K562 (cell line): ENCODE measurements at regions not wholly inside any gene's neighbourhood (a gene's known extent, or its start where the extent isn't known, plus 50 kb on each side); places are given as distances from the start of the nearest gene placed in this dataset.

Source experiments
- ATAC-seq: fragments of 200-7000 bp; cut with Tn5 transposase; 3 replicates; pipeline ENCODE4 v1.9.1; 2020; ENCODE audit warnings: moderate library complexity
- BruUV-seq: library from RNA; stranded (reverse); fragments of 400-500 nt; replicated peaks from 2 replicates; lab custom pipeline; 2021; lab: Mats Ljungman, UMichigan
- CTCF ChIA-PET: fragments of 300-600 bp; formaldehyde crosslinking; extraction: SDS; loops from one replicate; lab custom pipeline; 2021; ENCODE audit warnings: low intra/inter-chr PET ratio; lab: Yijun Ruan, JAX
- POLR2A ChIA-PET: fragments of 300-600, 350-650 bp; sonication (Branson Sonifier 250); formaldehyde crosslinking; extraction: SDS; loops from one replicate; lab custom pipeline; 2021; ENCODE audit warnings: antibody characterized with exemption, inconsistent platforms; lab: Yijun Ruan, JAX
- DNase-seq, 4 experiments: peaks; one replicate each; pipeline versions ENCODE4 v3.0.0 to v3.0.0-alpha.2; 2011 to 2018; ENCODE audit warnings: low spot score in 3 of 4, mixed read lengths in 3 of 4; ENCODE audit errors: extremely low read depth in 1 of 4
- FAIRE-seq: peaks from 2 replicates; lab custom pipeline; 2011; peaks lifted over from hg19 to GRCh38; lab: Jason Lieb, UNC
- H2AFZ ChIP-seq: 2 replicates; pipeline ENCODE4 v1.6.0; 2011; ENCODE audit warnings: low read depth, low read length, control low read depth, inconsistent platforms
- H3K27ac ChIP-seq: fragments of 200-600 bp; 3 replicates; pipeline ENCODE4 v1.8.0; 2011; ENCODE audit warnings: low read depth, mild to moderate bottlenecking, control low read depth, inconsistent platforms, low read length, moderate library complexity, mixed read lengths; ENCODE audit errors: extremely low read depth
- H3K27me3 ChIP-seq, 2 experiments: fragments of 300-600 bp in 1 of 2; 2 replicates in 1 of 2; 3 replicates in 1 of 2; pipeline versions ENCODE4 v1.6.0 to v1.8.0; 2011; ENCODE audit warnings: inconsistent platforms in 2 of 2, low read length in 2 of 2, mild to moderate bottlenecking in 1 of 2, mixed read lengths in 1 of 2, moderate library complexity in 1 of 2; ENCODE audit not compliant: control insufficient read depth in 2 of 2, insufficient read depth in 2 of 2
- H3K36me3 ChIP-seq: fragments of 300-600 bp; 3 replicates; pipeline ENCODE4 v1.8.0; 2011; ENCODE audit warnings: mild to moderate bottlenecking, low read length, inconsistent platforms; ENCODE audit not compliant: control insufficient read depth, insufficient read depth
- H3K4me1 ChIP-seq, 2 experiments: fragments of 200-600 bp in 1 of 2; replicated peaks in 1 of 2; 2 replicates in 1 of 2; 3 replicates in 1 of 2; pipeline versions ENCODE4 v1.5.1 to v1.8.0; 2011; ENCODE audit warnings: inconsistent platforms in 2 of 2, low read length in 2 of 2, mild to moderate bottlenecking in 1 of 2, mixed read lengths in 1 of 2, moderate library complexity in 1 of 2; ENCODE audit not compliant: control insufficient read depth in 2 of 2, insufficient read depth in 2 of 2
- H3K4me2 ChIP-seq: 2 replicates; pipeline ENCODE4 v1.6.1; 2011; ENCODE audit warnings: low read length, control low read depth, inconsistent platforms, mixed read lengths; ENCODE audit not compliant: insufficient read depth
- H3K4me3 ChIP-seq: fragments of 200-600 bp; sonication (generic), shearing (Covaris generic); 2 replicates; pipeline ENCODE4 v1.5.1; 2016; ENCODE audit warnings: control low read depth, inconsistent platforms
- H3K79me2 ChIP-seq: fragments of 200-600 bp; 3 replicates; pipeline ENCODE4 v1.8.0; 2011; ENCODE audit warnings: low read length, inconsistent platforms; ENCODE audit not compliant: control insufficient read depth, insufficient read depth
- H3K9ac ChIP-seq, 2 experiments: 2 replicates each; pipeline versions ENCODE4 v1.6.0 to v1.6.1; 2011; ENCODE audit warnings: low read depth in 2 of 2, low read length in 2 of 2, control low read depth in 1 of 2, inconsistent platforms in 1 of 2, mild to moderate bottlenecking in 1 of 2, mixed read lengths in 1 of 2; ENCODE audit not compliant: insufficient read depth in 1 of 2
- H3K9me1 ChIP-seq: one replicate; pipeline ENCODE4 v1.6.0; 2011; ENCODE audit warnings: inconsistent platforms, mild to moderate bottlenecking, low read length, moderate library complexity; ENCODE audit not compliant: control insufficient read depth, insufficient read depth
- H3K9me3 ChIP-seq: replicated peaks from 2 replicates; pipeline ENCODE4 v1.5.1; 2011; ENCODE audit warnings: low read depth, low read length, inconsistent platforms; ENCODE audit not compliant: control insufficient read depth, insufficient read depth
- H4K20me1 ChIP-seq: replicated peaks from 2 replicates; pipeline ENCODE4 v1.6.1; 2011; ENCODE audit warnings: low read length, inconsistent platforms, mixed read lengths; ENCODE audit not compliant: control insufficient read depth, insufficient read depth
- BDP1 ChIP-seq: IDR thresholded peaks from 3 replicates; pipeline ENCODE4 v1.6.1; 2011; ENCODE audit not compliant: insufficient read length, insufficient read depth
- BRD9 ChIP-seq: fragments of 450-650 bp; IDR thresholded peaks from 2 replicates; pipeline ENCODE4 v1.6.1; 2018; ENCODE audit warnings: low read depth; ENCODE audit not compliant: partially characterized antibody
- MEF2A ChIP-seq: IDR thresholded peaks from 2 replicates; pipeline ENCODE4 v1.6.1; 2011; ENCODE audit warnings: low read depth, mild to moderate bottlenecking, low read length, moderate library complexity; ENCODE audit not compliant: control insufficient read depth
- MEIS2 ChIP-seq: fragments of 450-650 bp; IDR thresholded peaks from 2 replicates; pipeline ENCODE4 v1.6.1; 2014; ENCODE audit warnings: mild to moderate bottlenecking; ENCODE audit not compliant: partially characterized antibody
- POLR2H ChIP-seq: IDR thresholded peaks from 2 replicates; pipeline ENCODE4 v1.6.1; 2016; ENCODE audit warnings: missing genetic modification characterization, low read depth, mild to moderate bottlenecking, control low read depth, missing compliant biosample characterization, moderate library complexity
- POLR3A ChIP-seq: IDR thresholded peaks from 2 replicates; pipeline ENCODE4 v1.6.1; 2011; ENCODE audit warnings: borderline replicate concordance, mild to moderate bottlenecking, moderate library complexity; ENCODE audit not compliant: insufficient read length, insufficient read depth; ENCODE audit errors: extremely low read depth
- SRF ChIP-seq, 2 experiments: fragments of 250-450, 450-650 bp in 1 of 2; sonication (Bioruptor Pico) in 1 of 2; sonication (generic) in 1 of 2; formaldehyde crosslinking; IDR thresholded peaks; 2 replicates each; pipeline versions ENCODE4 v1.5.0 to v1.5.1; 2020 to 2022; ENCODE audit warnings: mild to moderate bottlenecking in 1 of 2, missing genetic modification reagents in 1 of 2
- TBL1XR1 ChIP-seq, 2 experiments: IDR thresholded peaks; 2 replicates each; pipeline ENCODE4 v1.6.1; 2012; ENCODE audit warnings: improper control_type of control experiment in 2 of 2, low read length in 2 of 2, mild to moderate bottlenecking in 1 of 2
- TEAD4 ChIP-seq, 2 experiments: sonication (generic) in 1 of 2; formaldehyde crosslinking in 1 of 2; IDR thresholded peaks; 2 replicates each; pipeline versions ENCODE4 v1.6.1 to v1.8.0; 2012 to 2022; ENCODE audit warnings: borderline replicate concordance in 1 of 2, inconsistent platforms in 1 of 2, low read length in 1 of 2, mild to moderate bottlenecking in 1 of 2, missing genetic modification reagents in 1 of 2
- ZNF316 ChIP-seq: fragments of 450-650 bp; IDR thresholded peaks from 2 replicates; pipeline ENCODE4 v1.6.1; 2016
- ZNF668 ChIP-seq: fragments of 250-450 bp; sonication (Bioruptor Pico); IDR thresholded peaks from 2 replicates; pipeline ENCODE4 v1.8.0; 2022; ENCODE audit warnings: mild to moderate bottlenecking, inconsistent platforms
- ZNF699 ChIP-seq: fragments of 250-450 bp; sonication (Bioruptor Pico); IDR thresholded peaks from 2 replicates; pipeline ENCODE4 v1.8.0; 2021; ENCODE audit warnings: mild to moderate bottlenecking, moderate library complexity; ENCODE audit not compliant: insufficient replicate concordance
- WGBS: fragments of 100-300 bp; shearing (Covaris generic); methylation state at CpG from one replicate; pipeline ENCODE4 v1.1.6; 2016; ENCODE audit warnings: low coverage, mixed read lengths; ENCODE audit not compliant: insufficient coverage; ENCODE audit errors: missing lambda C conversion rate; 5-methylcytosine and 5-hydroxymethylcytosine counted together
- in situ Hi-C: fragments of 300-500 bp; cut with MboI; formaldehyde crosslinking; loops from 4 replicates; pipeline ENCODE4 v1.15.0; 2018; ENCODE audit warnings: inconsistent platforms, mixed read lengths
- intact Hi-C: fragments of 100-400 bp; cut with micrococcal nuclease; formaldehyde crosslinking; loops from 2 replicates; pipeline ENCODE4 v1.14.2; 2022
- TF ChIP-seq, protein P1 (sequence below): IDR thresholded peaks from 3 replicates; pipeline ENCODE4 v1.6.1; 2011; ENCODE audit warnings: borderline replicate concordance, mild to moderate bottlenecking, moderate library complexity; ENCODE audit not compliant: insufficient read length; ENCODE audit errors: extremely low read depth
- TF ChIP-seq, protein P2 (sequence below), 2 experiments: fragments of 450-650 bp in 1 of 2; IDR thresholded peaks; 2 replicates each; pipeline ENCODE4 v1.6.1; 2011 to 2017; ENCODE audit warnings: low read depth in 2 of 2, antibody characterized with exemption in 1 of 2, borderline replicate concordance in 1 of 2, low read length in 1 of 2, mild to moderate bottlenecking in 1 of 2, mixed read lengths in 1 of 2; ENCODE audit not compliant: control insufficient read depth in 1 of 2

DNA sequence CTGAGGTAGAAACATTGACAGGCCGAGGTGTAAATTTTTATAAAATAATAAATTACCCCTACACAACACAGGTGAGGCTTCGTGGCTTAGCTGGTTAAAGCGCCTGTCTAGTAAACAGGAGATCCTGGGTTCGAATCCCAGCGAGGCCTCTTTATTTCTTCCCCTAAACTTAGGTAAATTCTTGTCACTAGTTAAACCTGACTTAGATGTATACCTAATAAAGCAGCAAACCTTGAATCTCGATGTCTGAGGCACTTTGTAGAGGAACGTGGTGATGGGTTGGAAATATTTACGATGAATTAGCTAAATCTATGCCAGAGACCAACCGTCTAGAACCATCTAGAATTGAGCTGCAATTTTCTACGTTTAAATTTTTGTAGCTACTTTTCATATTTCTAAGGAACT, 185.6 kb downstream of the OR2B2 start:
- CTCF ChIA-PET = no interaction called here
- Histone ChIP-seq H3K9me3 (0 out of 2 replicates have a peak, but pooled peaks cover 2% of the 10 kb centered on the region), H3K4me1 (no peaks in the 10 kb centered on the region), H3K27me3 (no peaks in the 10 kb centered on the region), H2AFZ (peak overlapping the region; percentile 7; the same call in 1 of the 2 replicates), H3K27ac (no peak overlapping the region), H3K36me3 (no peaks in the 10 kb centered on the region), H3K9ac (no peak overlapping the region), H3K4me2 (peak overlapping the region; percentile 30; the same call in 1 of the 2 replicates), H3K9me1 (no peaks in the 10 kb centered on the region), H4K20me1 (no peaks in the 10 kb centered on the region), H3K4me3 (no peak overlapping the region), H3K79me2 (no peaks in the 10 kb centered on the region)
- in situ Hi-C loops (no loop called here), intact Hi-C loops (no loop called here)
- no peak for FAIRE-seq
- POLR2A ChIA-PET = interaction anchor here (1.2 kb wide), 1 partner anchor 167 kb away, joined by 3 read pairs; a partner anchor contains a TSS
- WGBS = 11% methylated on average over 10 of the region's 10 CpGs
- no TSS peak for BruUV-seq
- DNase-seq = peak in 3 of 4 experiments; percentile 31 to 69 (median 39)
- peak; percentile 67 for ATAC-seq
- TF ChIP-seq ZNF316 (peak; percentile 17; the same call in 1 of the 2 replicates), TBL1XR1 (IDR thresholded peaks at IDR 0.05; ENCODE audit: low read length in 2 of 2) (peak in 1 of 2 experiments; percentile 77; a peak in 1 of 4 replicates), ZNF699 (CRISPR knock-in tag) (no peak), POLR3A (peak; percentile 80), POLR2H (peak; percentile 97), ZNF668 (CRISPR knock-in tag) (no peak), TEAD4 (IDR thresholded peaks at IDR 0.05; ENCODE audit: low read length) (peak; percentile 57), TEAD4 (CRISPR knock-in tag; IDR thresholded peaks at IDR 0.05; ENCODE audit: borderline replicate concordance) (no peak), SRF (CRISPR knock-in tag; IDR thresholded peaks at IDR 0.05) (no peak), BRD9 (peak; percentile 34), MEIS2 (peak; percentile 23), MEF2A (no peak), BDP1 (peak; percentile 40)
- TF ChIP-seq, protein P1, sequence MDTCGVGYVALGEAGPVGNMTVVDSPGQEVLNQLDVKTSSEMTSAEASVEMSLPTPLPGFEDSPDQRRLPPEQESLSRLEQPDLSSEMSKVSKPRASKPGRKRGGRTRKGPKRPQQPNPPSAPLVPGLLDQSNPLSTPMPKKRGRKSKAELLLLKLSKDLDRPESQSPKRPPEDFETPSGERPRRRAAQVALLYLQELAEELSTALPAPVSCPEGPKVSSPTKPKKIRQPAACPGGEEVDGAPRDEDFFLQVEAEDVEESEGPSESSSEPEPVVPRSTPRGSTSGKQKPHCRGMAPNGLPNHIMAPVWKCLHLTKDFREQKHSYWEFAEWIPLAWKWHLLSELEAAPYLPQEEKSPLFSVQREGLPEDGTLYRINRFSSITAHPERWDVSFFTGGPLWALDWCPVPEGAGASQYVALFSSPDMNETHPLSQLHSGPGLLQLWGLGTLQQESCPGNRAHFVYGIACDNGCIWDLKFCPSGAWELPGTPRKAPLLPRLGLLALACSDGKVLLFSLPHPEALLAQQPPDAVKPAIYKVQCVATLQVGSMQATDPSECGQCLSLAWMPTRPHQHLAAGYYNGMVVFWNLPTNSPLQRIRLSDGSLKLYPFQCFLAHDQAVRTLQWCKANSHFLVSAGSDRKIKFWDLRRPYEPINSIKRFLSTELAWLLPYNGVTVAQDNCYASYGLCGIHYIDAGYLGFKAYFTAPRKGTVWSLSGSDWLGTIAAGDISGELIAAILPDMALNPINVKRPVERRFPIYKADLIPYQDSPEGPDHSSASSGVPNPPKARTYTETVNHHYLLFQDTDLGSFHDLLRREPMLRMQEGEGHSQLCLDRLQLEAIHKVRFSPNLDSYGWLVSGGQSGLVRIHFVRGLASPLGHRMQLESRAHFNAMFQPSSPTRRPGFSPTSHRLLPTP = peak; percentile 70
- TF ChIP-seq, protein P2, sequence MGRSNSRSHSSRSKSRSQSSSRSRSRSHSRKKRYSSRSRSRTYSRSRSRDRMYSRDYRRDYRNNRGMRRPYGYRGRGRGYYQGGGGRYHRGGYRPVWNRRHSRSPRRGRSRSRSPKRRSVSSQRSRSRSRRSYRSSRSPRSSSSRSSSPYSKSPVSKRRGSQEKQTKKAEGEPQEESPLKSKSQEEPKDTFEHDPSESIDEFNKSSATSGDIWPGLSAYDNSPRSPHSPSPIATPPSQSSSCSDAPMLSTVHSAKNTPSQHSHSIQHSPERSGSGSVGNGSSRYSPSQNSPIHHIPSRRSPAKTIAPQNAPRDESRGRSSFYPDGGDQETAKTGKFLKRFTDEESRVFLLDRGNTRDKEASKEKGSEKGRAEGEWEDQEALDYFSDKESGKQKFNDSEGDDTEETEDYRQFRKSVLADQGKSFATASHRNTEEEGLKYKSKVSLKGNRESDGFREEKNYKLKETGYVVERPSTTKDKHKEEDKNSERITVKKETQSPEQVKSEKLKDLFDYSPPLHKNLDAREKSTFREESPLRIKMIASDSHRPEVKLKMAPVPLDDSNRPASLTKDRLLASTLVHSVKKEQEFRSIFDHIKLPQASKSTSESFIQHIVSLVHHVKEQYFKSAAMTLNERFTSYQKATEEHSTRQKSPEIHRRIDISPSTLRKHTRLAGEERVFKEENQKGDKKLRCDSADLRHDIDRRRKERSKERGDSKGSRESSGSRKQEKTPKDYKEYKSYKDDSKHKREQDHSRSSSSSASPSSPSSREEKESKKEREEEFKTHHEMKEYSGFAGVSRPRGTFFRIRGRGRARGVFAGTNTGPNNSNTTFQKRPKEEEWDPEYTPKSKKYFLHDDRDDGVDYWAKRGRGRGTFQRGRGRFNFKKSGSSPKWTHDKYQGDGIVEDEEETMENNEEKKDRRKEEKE (IDR thresholded peaks at IDR 0.05; ENCODE audit: borderline replicate concordance in 1 of 2, control insufficient read depth in 1 of 2, low read depth in 2 of 2, low read length in 1 of 2) = 0 out of 4 replicates have a peak, but pooled peaks of 1 of the 2 experiments have one; percentile 49
